Vagina (tissue), 2 donors: ENCODE measurements at regions not wholly inside any gene's neighbourhood (a gene's known extent, or its start where the extent isn't known, plus 50 kb on each side); places are given as distances from the start of the nearest gene placed in this dataset.

ENCODE experiments used
- CTCF ChIP-seq, 3 experiments: fragments of 450-650 bp in 2 of 3; fragments of 200-600 bp in 1 of 3; sonication (generic) in 1 of 3; IDR thresholded peaks; one replicate each; pipeline ENCODE4 v1.5.1; 2017 to 2019; ENCODE audit warnings: antibody characterized with exemption in 3 of 3, mild to moderate bottlenecking in 2 of 3, moderate library complexity in 2 of 3
- POLR2AphosphoS5 ChIP-seq, 2 donors: sonication (generic); formaldehyde crosslinking; IDR thresholded peaks; one replicate each; pipeline ENCODE4 v1.9.0; 2017; ENCODE audit warnings: antibody characterized with exemption in 2 of 2, mild to moderate bottlenecking in 2 of 2, low read depth in 1 of 2; ENCODE audit not compliant: insufficient read depth in 1 of 2

- no peak for TF ChIP-seq CTCF (IDR thresholded peaks at IDR 0.05)
- no peak for TF ChIP-seq POLR2AphosphoS5 (IDR thresholded peaks at IDR 0.05; ENCODE audit: insufficient read depth in 1 of 2, low read depth in 1 of 2)
These were observed 406.2 kb downstream of the ANKRD50 start for GRCh38 chr4:124306352-124306751.
